Tibial nerve (tissue), 3 donors: ENCODE measurements at regions not wholly inside any gene's neighbourhood (a gene's known extent, or its start where the extent isn't known, plus 50 kb on each side); places are given as distances from the start of the nearest gene placed in this dataset.

Experiments used
- POLR2A ChIP-seq, 2 donors: fragments of 450-650 bp; IDR thresholded peaks; one replicate each; pipeline ENCODE4 v1.6.1; 2017; ENCODE audit warnings: antibody characterized with exemption in 2 of 2, mild to moderate bottlenecking in 2 of 2, moderate library complexity in 2 of 2
- TF ChIP-seq, protein P1 (sequence below), 5 experiments: fragments of 200-600 bp in 3 of 5; fragments of 450-650 bp in 2 of 5; sonication (generic) in 3 of 5; IDR thresholded peaks; one replicate each; pipeline ENCODE4 v1.5.1; 2016 to 2019; ENCODE audit warnings: antibody characterized with exemption in 5 of 5, mild to moderate bottlenecking in 3 of 5, moderate library complexity in 2 of 5

DNA sequence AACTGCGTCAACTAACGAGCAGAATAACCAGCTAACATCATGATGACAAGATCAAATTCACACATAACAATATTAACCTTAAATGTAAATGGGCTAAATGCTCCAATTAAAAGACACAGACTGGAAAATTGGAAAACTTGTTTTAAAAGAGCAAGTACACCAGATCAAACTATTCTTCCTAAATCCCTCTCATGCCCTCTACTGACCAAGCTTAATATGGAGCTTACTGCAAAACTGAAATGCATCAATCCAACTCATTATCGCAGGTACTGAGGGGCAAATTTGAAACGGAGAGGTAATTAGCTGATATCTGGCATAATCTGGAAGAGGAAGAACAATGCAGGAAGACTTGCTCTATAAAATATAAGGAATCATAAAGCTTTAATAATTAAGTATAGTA lies 1223.8 kb downstream of the NXPH1 start:
- no peak for TF ChIP-seq POLR2A (IDR thresholded peaks at IDR 0.05)
- TF ChIP-seq, protein P1, sequence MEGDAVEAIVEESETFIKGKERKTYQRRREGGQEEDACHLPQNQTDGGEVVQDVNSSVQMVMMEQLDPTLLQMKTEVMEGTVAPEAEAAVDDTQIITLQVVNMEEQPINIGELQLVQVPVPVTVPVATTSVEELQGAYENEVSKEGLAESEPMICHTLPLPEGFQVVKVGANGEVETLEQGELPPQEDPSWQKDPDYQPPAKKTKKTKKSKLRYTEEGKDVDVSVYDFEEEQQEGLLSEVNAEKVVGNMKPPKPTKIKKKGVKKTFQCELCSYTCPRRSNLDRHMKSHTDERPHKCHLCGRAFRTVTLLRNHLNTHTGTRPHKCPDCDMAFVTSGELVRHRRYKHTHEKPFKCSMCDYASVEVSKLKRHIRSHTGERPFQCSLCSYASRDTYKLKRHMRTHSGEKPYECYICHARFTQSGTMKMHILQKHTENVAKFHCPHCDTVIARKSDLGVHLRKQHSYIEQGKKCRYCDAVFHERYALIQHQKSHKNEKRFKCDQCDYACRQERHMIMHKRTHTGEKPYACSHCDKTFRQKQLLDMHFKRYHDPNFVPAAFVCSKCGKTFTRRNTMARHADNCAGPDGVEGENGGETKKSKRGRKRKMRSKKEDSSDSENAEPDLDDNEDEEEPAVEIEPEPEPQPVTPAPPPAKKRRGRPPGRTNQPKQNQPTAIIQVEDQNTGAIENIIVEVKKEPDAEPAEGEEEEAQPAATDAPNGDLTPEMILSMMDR (IDR thresholded peaks at IDR 0.05), result no peak
